H1 (cell line): ENCODE measurements at regions not wholly inside any gene's neighbourhood (a gene's known extent, or its start where the extent isn't known, plus 50 kb on each side); places are given as distances from the start of the nearest gene placed in this dataset.

ENCODE experiments used
- CTCF ChIA-PET: fragments of 300-600 bp; sonication (Branson Sonifier 250); formaldehyde crosslinking; loops from one replicate; lab custom pipeline; 2021; ENCODE audit not compliant: partially characterized antibody; lab: Charles Lee
- POLR2A ChIA-PET: fragments of 300-600 bp; sonication (Branson Sonifier 250); formaldehyde crosslinking; loops from one replicate; lab custom pipeline; 2021; ENCODE audit warnings: inconsistent platforms; ENCODE audit not compliant: partially characterized antibody; lab: Charles Lee
- DNase-seq, 2 experiments: peaks; one replicate each; pipeline versions ENCODE4 v3.0.0 to v3.0.0-alpha.2; 2010 to 2022; ENCODE audit warnings: low spot score in 2 of 2, low read depth in 1 of 2, mixed read lengths in 1 of 2
- FAIRE-seq: peaks from 2 replicates; lab custom pipeline; 2011; peaks lifted over from hg19 to GRCh38; lab: Jason Lieb, UNC
- H2AFZ ChIP-seq: 2 replicates; pipeline ENCODE4 v1.8.1; 2012; ENCODE audit warnings: low read length, inconsistent platforms
- H2AK5ac ChIP-seq: 2 replicates; pipeline ENCODE4 v1.6.1; 2013; ENCODE audit warnings: low read depth, low read length
- H2BK120ac ChIP-seq: replicated peaks from 2 replicates; pipeline ENCODE3; 2013; ENCODE audit warnings: low read depth, low read length, inconsistent platforms
- H2BK12ac ChIP-seq: 2 replicates; pipeline ENCODE4 v1.6.1; 2013; ENCODE audit warnings: low read depth, low read length
- H2BK15ac ChIP-seq: 2 replicates; pipeline ENCODE4 v1.6.1; 2013; ENCODE audit warnings: low read length
- H2BK20ac ChIP-seq: 2 replicates; pipeline ENCODE4 v1.6.1; 2013; ENCODE audit warnings: low read length
- H2BK5ac ChIP-seq: 2 replicates; pipeline ENCODE4 v1.6.1; 2013; ENCODE audit warnings: low read depth, low read length
- H3K14ac ChIP-seq: 2 replicates; pipeline ENCODE4 v1.6.1; 2013; ENCODE audit warnings: inconsistent platforms; ENCODE audit not compliant: insufficient read length
- H3K18ac ChIP-seq: 2 replicates; pipeline ENCODE4 v1.6.1; 2013; ENCODE audit warnings: low read length; ENCODE audit errors: extremely low read depth
- H3K23ac ChIP-seq: 2 replicates; pipeline ENCODE4 v1.6.1; 2013; ENCODE audit warnings: inconsistent platforms; ENCODE audit not compliant: insufficient read length
- H3K23me2 ChIP-seq: 2 replicates; pipeline ENCODE4 v1.6.1; 2013; ENCODE audit warnings: low read depth, low read length
- H3K27ac ChIP-seq: 2 replicates; pipeline ENCODE4 v1.6.1; 2011; ENCODE audit warnings: low read depth, low read length, inconsistent platforms
- H3K27me3 ChIP-seq, 4 experiments: replicated peaks in 1 of 4; 1 replicate in 1 of 4; 2 replicates in 3 of 4; pipeline versions ENCODE4 v1.6.1 to v1.8.1; 2011 to 2013; ENCODE audit warnings: low read length in 3 of 4, mild to moderate bottlenecking in 3 of 4, inconsistent platforms in 2 of 4, mixed read lengths in 2 of 4, moderate library complexity in 1 of 4; ENCODE audit not compliant: control insufficient read depth in 3 of 4, insufficient read depth in 3 of 4; ENCODE audit errors: extremely low read depth in 1 of 4
- H3K36me3 ChIP-seq, 4 experiments: 2 replicates each; pipeline versions ENCODE4 v1.6.1 to v1.8.1; 2011 to 2013; ENCODE audit warnings: mild to moderate bottlenecking in 4 of 4, low read length in 3 of 4, moderate library complexity in 2 of 4, control low read depth in 1 of 4, inconsistent platforms in 1 of 4; ENCODE audit not compliant: insufficient read depth in 4 of 4, control insufficient read depth in 2 of 4
- H3K4ac ChIP-seq: replicated peaks from 2 replicates; pipeline ENCODE3; 2013; ENCODE audit warnings: low read length, low read depth, mixed read lengths, inconsistent platforms; ENCODE audit not compliant: insufficient read length
- H3K4me1 ChIP-seq, 4 experiments: replicated peaks in 1 of 4; 1 replicate in 1 of 4; 2 replicates in 3 of 4; pipeline versions ENCODE4 v1.6.1 to v1.8.1; 2011 to 2013; ENCODE audit warnings: low read length in 3 of 4, inconsistent platforms in 2 of 4, mixed read lengths in 1 of 4; ENCODE audit not compliant: insufficient read depth in 4 of 4, control insufficient read depth in 3 of 4
- H3K4me2 ChIP-seq, 2 experiments: 2 replicates each; pipeline versions ENCODE4 v1.6.1 to v1.8.1; 2011 to 2013; ENCODE audit warnings: low read depth in 2 of 2, low read length in 2 of 2, control low read depth in 1 of 2, inconsistent platforms in 1 of 2, mild to moderate bottlenecking in 1 of 2; ENCODE audit not compliant: insufficient read depth in 1 of 2
- H3K4me3 ChIP-seq, 4 experiments: fragments of 200-600, 300-600 bp in 1 of 4; sonication (generic), shearing (Covaris generic), sonication (Bioruptor Twin) in 1 of 4; 2 replicates each; pipeline versions ENCODE4 v1.5.1 to v1.8.1; 2011 to 2016; ENCODE audit warnings: low read length in 4 of 4, low read depth in 3 of 4, control low read depth in 2 of 4, inconsistent platforms in 2 of 4, mild to moderate bottlenecking in 2 of 4, mixed read lengths in 1 of 4, moderate library complexity in 1 of 4; ENCODE audit not compliant: insufficient read depth in 2 of 4; ENCODE audit errors: extremely low read depth in 1 of 4
- H3K56ac ChIP-seq: replicated peaks from 2 replicates; pipeline ENCODE3; 2013; ENCODE audit warnings: low read depth, mild to moderate bottlenecking, mixed read lengths, low read length, inconsistent platforms; ENCODE audit not compliant: insufficient read length
- H3K79me1 ChIP-seq: 2 replicates; pipeline ENCODE4 v1.6.1; 2013; ENCODE audit warnings: low read depth, low read length, control low read depth
- H3K79me2 ChIP-seq, 2 experiments: 2 replicates each; pipeline versions ENCODE4 v1.6.1 to v1.8.1; 2012 to 2013; ENCODE audit warnings: low read length in 2 of 2, mild to moderate bottlenecking in 2 of 2, inconsistent platforms in 1 of 2; ENCODE audit not compliant: insufficient read depth in 2 of 2, control insufficient read depth in 1 of 2
- H3K9ac ChIP-seq, 4 experiments: replicated peaks in 1 of 4; 1 replicate in 1 of 4; 2 replicates in 3 of 4; pipeline versions ENCODE4 v1.6.1 to v1.8.1; 2011 to 2013; ENCODE audit warnings: low read depth in 3 of 4, low read length in 3 of 4, control low read depth in 2 of 4, mild to moderate bottlenecking in 2 of 4, moderate library complexity in 2 of 4, inconsistent platforms in 1 of 4; ENCODE audit errors: extremely low read depth in 1 of 4
- H3K9me3 ChIP-seq, 2 experiments: 2 replicates each; pipeline versions ENCODE4 v1.6.1 to v1.8.1; 2012 to 2013; ENCODE audit warnings: mild to moderate bottlenecking in 2 of 2, moderate library complexity in 2 of 2, control low read depth in 1 of 2, inconsistent platforms in 1 of 2, low read depth in 1 of 2, low read length in 1 of 2, mixed read lengths in 1 of 2; ENCODE audit not compliant: insufficient read depth in 2 of 2
- H4K20me1 ChIP-seq, 2 experiments: replicated peaks in 1 of 2; 2 replicates each; pipeline versions ENCODE3 to v1.8.1; 2011 to 2013; ENCODE audit warnings: inconsistent platforms in 2 of 2, low read length in 2 of 2, mild to moderate bottlenecking in 1 of 2; ENCODE audit not compliant: insufficient read depth in 2 of 2, control insufficient read depth in 1 of 2
- H4K5ac ChIP-seq: 2 replicates; pipeline ENCODE4 v1.6.1; 2013; ENCODE audit warnings: low read length, low read depth, mixed read lengths, inconsistent platforms; ENCODE audit not compliant: insufficient read length
- H4K8ac ChIP-seq: 2 replicates; pipeline ENCODE4 v1.8.0; 2013; ENCODE audit warnings: mild to moderate bottlenecking, moderate library complexity, low read length, inconsistent platforms; ENCODE audit not compliant: insufficient read depth; ENCODE audit errors: extremely low read depth
- H4K91ac ChIP-seq: replicated peaks from 2 replicates; pipeline ENCODE3; 2013; ENCODE audit warnings: low read length, mixed read lengths, inconsistent platforms; ENCODE audit not compliant: insufficient read length
- BRCA1 ChIP-seq: IDR thresholded peaks from 2 replicates; pipeline ENCODE4 v1.6.1; 2012; ENCODE audit warnings: low read depth, low read length, improper control_type of control experiment
- CBX8 ChIP-seq: fragments of 300-800, 300-1000 bp; sonication (generic); IDR thresholded peaks from 2 replicates; pipeline ENCODE4 v1.7.1; 2016; ENCODE audit warnings: low read depth, low read length, borderline replicate concordance
- CHD2 ChIP-seq: IDR thresholded peaks from 2 replicates; pipeline ENCODE4 v1.6.1; 2012; ENCODE audit warnings: low read length, improper control_type of control experiment
- CREB1 ChIP-seq: IDR thresholded peaks from 2 replicates; pipeline ENCODE4 v1.6.1; 2012; ENCODE audit warnings: inconsistent platforms
- GTF2F1 ChIP-seq: IDR thresholded peaks from 2 replicates; pipeline ENCODE4 v1.6.1; 2012; ENCODE audit warnings: low read depth, low read length, improper control_type of control experiment, borderline replicate concordance
- SUZ12 ChIP-seq: fragments of 200-600 bp; sonication (generic); IDR thresholded peaks from 2 replicates; pipeline ENCODE4 v1.6.1; 2012; ENCODE audit warnings: mild to moderate bottlenecking, inconsistent platforms, low read length, moderate library complexity, mixed read lengths
- TAF7 ChIP-seq: optimal IDR thresholded peaks from 2 replicates; pipeline ENCODE3; 2011; ENCODE audit warnings: low read depth, mild to moderate bottlenecking, inconsistent platforms, low read length, moderate library complexity, borderline replicate concordance
- TCF12 ChIP-seq: IDR thresholded peaks from 2 replicates; pipeline ENCODE4 v1.6.1; 2011; ENCODE audit warnings: low read depth, mild to moderate bottlenecking, low read length
- YY1 ChIP-seq: IDR thresholded peaks from 2 replicates; pipeline ENCODE4 v1.6.1; 2011; ENCODE audit warnings: low read depth, mild to moderate bottlenecking, low read length
- WGBS, 2 experiments: shearing (Covaris generic) in 1 of 2; methylation state at CpG; one replicate each; pipeline versions ENCODE4 v1.1.6 to v1.1.7; 2013 to 2015; ENCODE audit warnings: low lambda C conversion rate in 2 of 2, mixed read lengths in 2 of 2, inconsistent platforms in 1 of 2, low coverage in 1 of 2, missing lambda C conversion rate in 1 of 2; ENCODE audit not compliant: insufficient replicate concordance in 2 of 2, insufficient coverage in 1 of 2, insufficient read length in 1 of 2; ENCODE audit errors: extremely low coverage in 1 of 2, missing lambda C conversion rate in 1 of 2; 5-methylcytosine and 5-hydroxymethylcytosine counted together
- TF ChIP-seq, protein P1 (sequence below): IDR thresholded peaks from 2 replicates; pipeline ENCODE4 v1.6.1; 2012; ENCODE audit warnings: inconsistent platforms

DNA sequence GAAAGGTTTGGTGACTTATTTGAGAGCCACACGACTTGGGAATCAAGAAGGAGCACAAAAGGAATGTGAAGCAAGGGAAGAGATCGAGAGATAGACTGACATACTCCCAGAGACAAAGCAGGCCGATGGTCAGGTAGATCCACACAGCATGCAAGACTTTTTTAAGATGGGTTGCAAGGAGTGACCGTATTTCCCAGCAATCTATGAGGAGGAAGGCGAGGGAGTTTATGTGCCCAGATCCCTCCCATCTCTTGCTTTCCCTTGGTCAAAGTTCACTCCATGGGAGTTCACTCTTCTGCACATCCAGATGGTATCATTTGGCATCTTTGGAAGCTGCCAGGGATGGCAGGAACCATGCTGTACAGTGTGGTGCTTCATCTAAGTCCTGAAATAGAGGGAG, 148.9 kb downstream of the RMI1 start:
- no peak overlapping the region for H2BK20ac ChIP-seq
- H3K4me2 ChIP-seq: no peak overlapping the region
- WGBS, 2 experiments: 76% methylated on average over 5 of the region's 5 CpGs; no CpG with 5 or more reads in 1 of the 2 experiments
- no peak overlapping the region for H3K18ac ChIP-seq
- no peak overlapping the region for H4K5ac ChIP-seq
- H2BK12ac ChIP-seq: no peak overlapping the region
- DNase-seq (no peak), FAIRE-seq (no peak)
- H3K4me1 ChIP-seq: no peaks in the 10 kb centered on the region
- POLR2A ChIA-PET: no interaction called here
- no peaks in the 10 kb centered on the region for H3K9me3 ChIP-seq
- no peak overlapping the region for H2BK120ac ChIP-seq
- H4K8ac ChIP-seq: no peak overlapping the region
- no peaks in the 10 kb centered on the region for H3K79me2 ChIP-seq
- no peak overlapping the region for H2BK15ac ChIP-seq
- H2AK5ac ChIP-seq: no peak overlapping the region
- H3K14ac ChIP-seq: no peak overlapping the region
- TF ChIP-seq CHD2 (no peak), GTF2F1 (no peak), CBX8 (no peak), SUZ12 (no peak), CREB1 (no peak), TCF12 (no peak), BRCA1 (no peak), TAF7 (no peak), YY1 (no peak)
- TF ChIP-seq, protein P1, sequence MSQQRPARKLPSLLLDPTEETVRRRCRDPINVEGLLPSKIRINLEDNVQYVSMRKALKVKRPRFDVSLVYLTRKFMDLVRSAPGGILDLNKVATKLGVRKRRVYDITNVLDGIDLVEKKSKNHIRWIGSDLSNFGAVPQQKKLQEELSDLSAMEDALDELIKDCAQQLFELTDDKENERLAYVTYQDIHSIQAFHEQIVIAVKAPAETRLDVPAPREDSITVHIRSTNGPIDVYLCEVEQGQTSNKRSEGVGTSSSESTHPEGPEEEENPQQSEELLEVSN: no peak
- no peak overlapping the region for H3K9ac ChIP-seq
- no peaks in the 10 kb centered on the region for H4K20me1 ChIP-seq
- H2BK5ac ChIP-seq: no peak overlapping the region
- H3K27ac ChIP-seq: no peak overlapping the region
- no peak overlapping the region for H3K4me3 ChIP-seq
- CTCF ChIA-PET: no interaction called here
- peak overlapping the region; percentile 87; the same call in 1 of the 2 replicates for H2AFZ ChIP-seq
- H3K56ac ChIP-seq: no peak overlapping the region
- H3K4ac ChIP-seq: no peak overlapping the region
- H3K36me3 ChIP-seq: no peaks in the 10 kb centered on the region
- H3K23me2 ChIP-seq: no peaks in the 10 kb centered on the region
- H3K79me1 ChIP-seq: no peaks in the 10 kb centered on the region
- H4K91ac ChIP-seq: no peak overlapping the region
- no peak overlapping the region for H3K23ac ChIP-seq
- no peaks in the 10 kb centered on the region for H3K27me3 ChIP-seq
